Uterus (tissue), 3 donors: ENCODE measurements at regions not wholly inside any gene's neighbourhood (a gene's known extent, or its start where the extent isn't known, plus 50 kb on each side); places are given as distances from the start of the nearest gene placed in this dataset.
"Not testable (repeated sequence)": the region's sequence is repeated elsewhere in the genome, so short reads cannot be mapped to it uniquely, and the experiment has no call there.

Experiments
- DNase-seq, 2 donors: peaks; one replicate each; pipeline ENCODE4 v3.0.0-alpha.2; 2019 to 2020
- H3K27ac ChIP-seq, 2 donors: fragments of 200-600 bp; sonication (generic); 1 replicate in 1 of 2; 2 replicates in 1 of 2; pipeline ENCODE4 v1.5.1; 2016 to 2018
- H3K27me3 ChIP-seq, 2 donors: fragments of 200-600 bp; sonication (generic); one replicate each; pipeline ENCODE4 v1.5.1; 2018 to 2019; ENCODE audit warnings: control low read depth in 1 of 2
- H3K36me3 ChIP-seq, 2 donors: fragments of 200-600 bp; sonication (generic); one replicate each; pipeline ENCODE4 v1.5.1; 2019; ENCODE audit warnings: control low read depth in 1 of 2
- H3K4me1 ChIP-seq, 2 donors: fragments of 200-600 bp; sonication (generic); one replicate each; pipeline ENCODE4 v1.5.1; 2018 to 2019; ENCODE audit warnings: control low read depth in 1 of 2
- H3K4me3 ChIP-seq, 2 donors: fragments of 200-600 bp; sonication (generic); 1 replicate in 1 of 2; 2 replicates in 1 of 2; pipeline ENCODE4 v1.5.1; 2018 to 2019; ENCODE audit warnings: mild to moderate bottlenecking in 1 of 2
- H3K9me3 ChIP-seq, 2 donors: fragments of 200-600 bp; sonication (generic); one replicate each; pipeline ENCODE4 v1.5.1; 2019; ENCODE audit warnings: control low read depth in 1 of 2
- CTCF ChIP-seq, 4 experiments: fragments of 200-600 bp in 2 of 4; fragments of 450-650 bp in 2 of 4; sonication (generic) in 2 of 4; IDR thresholded peaks; one replicate each; pipeline ENCODE4 v1.5.1; 2016 to 2019; ENCODE audit warnings: antibody characterized with exemption in 4 of 4, mild to moderate bottlenecking in 2 of 4, moderate library complexity in 1 of 4
- POLR2A ChIP-seq, 2 donors: fragments of 450-650 bp; IDR thresholded peaks; one replicate each; pipeline ENCODE4 v1.6.1; 2016; ENCODE audit warnings: antibody characterized with exemption in 2 of 2, mild to moderate bottlenecking in 1 of 2, moderate library complexity in 1 of 2
- intact Hi-C: fragments of 100-400 bp; cut with DNase I; formaldehyde crosslinking; loops from one replicate; pipeline ENCODE4 v1.15.1; 2023; ENCODE audit warnings: low total_unique reads
- donor health status: DM: yes; HTN: yes; CAD: no.

- no peaks in the 10 kb centered on the region for H3K27me3 ChIP-seq
- no peak overlapping the region for H3K4me3 ChIP-seq
- H3K4me1 ChIP-seq, result no peaks in the 10 kb centered on the region
- no peak overlapping the region for H3K27ac ChIP-seq
- intact Hi-C loops, result no loop called here
- no peak for DNase-seq
- H3K9me3 ChIP-seq, result no peaks in the 10 kb centered on the region
- TF ChIP-seq CTCF (IDR thresholded peaks at IDR 0.05) (no peak), POLR2A (IDR thresholded peaks at IDR 0.05) (no peak)
- no peaks in the 10 kb centered on the region for H3K36me3 ChIP-seq
Observed at GRCh38 chr5:106258591-106259125, 1412.1 kb downstream of the EFNA5 start.

GRCh38 chr5:106254784-106255183 lies 1416.0 kb downstream of the EFNA5 start:
- no peaks in the 10 kb centered on the region for H3K4me1 ChIP-seq
- no peaks in the 10 kb centered on the region for H3K27me3 ChIP-seq
- H3K36me3 ChIP-seq, result no peaks in the 10 kb centered on the region
- H3K4me3 ChIP-seq, result no peak overlapping the region
- DNase-seq, result no peak
- H3K9me3 ChIP-seq, result no peaks in the 10 kb centered on the region
- intact Hi-C loops, result no loop called here
- TF ChIP-seq CTCF (IDR thresholded peaks at IDR 0.05) (no peak), POLR2A (IDR thresholded peaks at IDR 0.05) (no peak)
- H3K27ac ChIP-seq, result no peak overlapping the region

GRCh38 chr5:106246044-106246745 lies 1424.5 kb downstream of the EFNA5 start:
- H3K9me3 ChIP-seq, intact Hi-C loops, DNase-seq, H3K4me3 ChIP-seq, H3K36me3 ChIP-seq, H3K4me1 ChIP-seq, H3K27me3 ChIP-seq, H3K27ac ChIP-seq: not testable (repeated sequence)

GRCh38 chr5:106241409-106241808 lies 1429.3 kb downstream of the EFNA5 start:
- DNase-seq, result no peak
- no peak overlapping the region for H3K27ac ChIP-seq
- no peaks in the 10 kb centered on the region for H3K9me3 ChIP-seq
- TF ChIP-seq CTCF (IDR thresholded peaks at IDR 0.05) (no peak), POLR2A (IDR thresholded peaks at IDR 0.05) (no peak)
- H3K36me3 ChIP-seq, result no peaks in the 10 kb centered on the region
- no peaks in the 10 kb centered on the region for H3K27me3 ChIP-seq
- H3K4me1 ChIP-seq, result no peaks in the 10 kb centered on the region
- intact Hi-C loops, result no loop called here
- H3K4me3 ChIP-seq, result no peak overlapping the region

- H3K27me3 ChIP-seq, result no peaks in the 10 kb centered on the region
- H3K4me1 ChIP-seq, result no peaks in the 10 kb centered on the region
- H3K36me3 ChIP-seq, result no peaks in the 10 kb centered on the region
- no peak for DNase-seq
- intact Hi-C loops, result no loop called here
- no peaks in the 10 kb centered on the region for H3K9me3 ChIP-seq
- H3K4me3 ChIP-seq, result no peak overlapping the region
- no peak overlapping the region for H3K27ac ChIP-seq
- TF ChIP-seq POLR2A (IDR thresholded peaks at IDR 0.05), result no peak
- TF ChIP-seq CTCF (IDR thresholded peaks at IDR 0.05), result no peak
Observed at GRCh38 chr5:106205916-106206571, 1464.7 kb downstream of the EFNA5 start.
